GM21528 (cell line): ENCODE measurements at regions not wholly inside any gene's neighbourhood (a gene's known extent, or its start where the extent isn't known, plus 50 kb on each side); places are given as distances from the start of the nearest gene placed in this dataset.
"Not testable (repeated sequence)": the region's sequence is repeated elsewhere in the genome, so short reads cannot be mapped to it uniquely, and the experiment has no call there.

ENCODE experiments used
- ATAC-seq: cut with Tn5 transposase; IDR thresholded peaks from one replicate; pipeline ENCODE4 v1.9.1; 2021; ENCODE audit warnings: mild to moderate bottlenecking, moderate library complexity; ENCODE audit not compliant: unreplicated experiment, low FRiP score

DNA sequence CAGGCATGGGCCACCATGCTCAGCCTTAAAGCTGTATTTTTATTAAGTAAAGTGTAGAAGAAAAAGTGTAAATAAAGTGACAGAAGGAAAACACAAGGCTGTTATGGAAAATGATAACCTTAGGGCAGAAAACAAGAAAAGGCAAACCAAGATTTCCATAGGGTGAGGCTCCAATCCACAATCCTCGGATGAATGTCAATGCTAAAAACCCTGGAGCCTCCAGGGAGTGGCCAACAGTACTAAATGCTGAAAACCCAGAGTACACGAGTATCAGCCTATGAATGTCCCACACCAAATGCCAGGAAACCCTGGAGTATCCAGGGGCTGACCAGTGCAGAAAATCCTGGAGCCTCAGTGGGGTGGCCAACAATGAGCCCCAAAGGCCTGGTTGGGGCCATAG lies 292.6 kb downstream of the RPIA start:
- not testable (repeated sequence) for ATAC-seq

- ATAC-seq, result not testable (repeated sequence)
Measured at GRCh38 chr2:88986721-88987330, 295.4 kb downstream of the RPIA start.

DNA sequence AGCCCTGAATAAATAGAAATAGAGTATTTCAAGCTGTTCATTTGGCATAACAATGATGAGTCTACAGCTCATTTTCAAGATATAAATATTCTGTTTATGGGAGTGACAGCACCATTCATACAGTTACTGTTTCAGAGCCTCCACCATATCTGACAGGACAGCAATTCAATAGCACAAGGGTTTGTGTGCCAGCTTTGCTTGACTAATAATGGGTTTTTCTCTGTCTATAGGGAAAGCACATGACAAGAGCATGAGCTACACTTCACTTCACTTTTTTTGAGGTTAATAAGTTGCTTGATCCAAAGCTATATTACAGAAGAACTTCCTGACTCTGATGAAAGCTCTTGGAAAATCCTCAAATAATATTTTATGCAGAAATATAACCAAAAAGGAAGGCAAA lies 297.1 kb downstream of the RPIA start:
- not testable (repeated sequence) for ATAC-seq

DNA sequence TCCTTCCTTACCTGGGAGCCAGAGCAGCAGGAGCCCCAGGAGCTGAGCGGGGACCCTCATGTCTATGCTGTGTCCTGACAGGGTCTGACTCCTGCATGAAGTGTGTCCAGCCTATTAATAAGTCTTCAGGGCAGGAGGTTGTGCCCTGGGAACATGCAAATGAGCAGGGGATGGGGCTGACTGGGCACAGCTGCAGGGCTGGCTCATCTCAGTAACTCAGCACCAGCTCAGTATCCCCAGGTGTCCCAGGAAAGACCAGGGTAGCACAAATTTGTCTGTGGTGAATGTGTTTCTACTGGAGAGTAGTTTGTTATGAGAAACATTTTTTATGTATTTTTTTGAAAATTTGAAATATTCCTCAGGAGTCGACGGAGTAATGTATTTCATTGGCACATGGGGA lies 301.3 kb downstream of the RPIA start:
- ATAC-seq, result not testable (repeated sequence)

- not testable (repeated sequence) for ATAC-seq
Measured at GRCh38 chr2:88994856-88995255, 303.4 kb downstream of the RPIA start.

- not testable (repeated sequence) for ATAC-seq
Measured at GRCh38 chr2:88996588-88996987, 305.1 kb downstream of the RPIA start.

DNA sequence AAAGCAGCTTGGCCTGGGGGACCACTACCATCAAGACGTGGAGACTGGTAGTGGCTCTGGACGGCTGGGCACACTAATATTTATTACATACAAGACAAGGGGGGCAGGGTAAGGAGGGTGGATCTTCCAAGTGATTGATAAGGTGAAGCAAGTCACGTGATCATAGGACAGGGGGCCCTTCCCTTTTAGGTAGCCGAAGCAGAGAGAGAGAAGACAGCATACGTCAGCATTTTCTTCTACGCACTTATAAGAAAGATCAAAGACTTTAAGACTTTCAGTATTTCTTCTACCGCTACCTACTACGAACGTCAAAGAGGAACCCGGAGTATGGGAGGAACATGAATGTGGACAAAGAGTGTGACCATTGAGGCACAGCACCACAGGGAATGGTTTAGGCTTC lies 307.9 kb downstream of the RPIA start:
- ATAC-seq, result no peak

- no peak for ATAC-seq
Measured at GRCh38 chr2:89000235-89000634, 308.8 kb downstream of the RPIA start.

GRCh38 chr2:89004238-89004637 lies 312.8 kb downstream of the RPIA start:
- ATAC-seq, result not testable (repeated sequence)

DNA sequence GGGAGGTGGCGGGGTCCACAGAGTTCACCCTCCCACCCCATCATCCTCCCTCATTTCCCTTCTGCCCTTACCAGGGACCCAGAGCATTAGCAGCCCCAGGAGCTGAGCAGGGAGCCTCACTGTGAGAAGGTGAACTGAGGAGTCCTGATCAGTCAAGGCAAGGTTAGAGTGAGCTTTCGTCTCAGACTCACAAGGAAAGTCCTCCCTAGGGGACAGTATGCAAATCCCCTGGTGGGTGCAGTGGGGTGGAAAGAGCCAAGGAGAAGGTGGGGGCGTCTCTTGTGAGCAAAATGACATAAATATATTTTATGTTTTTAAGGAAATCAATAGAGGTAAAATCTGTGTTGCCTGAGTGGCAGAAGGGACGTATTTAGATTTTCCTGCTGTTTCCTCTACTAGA lies 329.1 kb downstream of the RPIA start:
- not testable (repeated sequence) for ATAC-seq

DNA sequence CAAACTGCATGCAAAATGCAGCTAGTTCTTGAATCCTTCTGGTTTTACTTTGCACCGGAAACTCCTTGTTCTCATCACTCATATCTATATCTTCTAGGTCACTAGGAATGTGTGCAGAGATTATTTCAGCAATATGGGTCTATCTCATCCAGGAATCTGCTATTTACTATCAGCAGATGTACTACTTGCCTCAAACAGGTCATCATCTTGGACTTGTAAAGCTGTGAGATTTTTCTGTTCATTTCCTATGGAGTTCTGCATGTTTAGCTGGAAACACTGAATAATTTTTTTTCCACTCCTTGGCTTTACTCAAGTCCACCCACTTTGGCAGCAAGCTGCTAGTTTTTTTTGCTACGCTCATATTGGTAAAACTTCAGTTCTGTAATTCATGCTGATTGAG lies 334.8 kb downstream of the RPIA start:
- ATAC-seq, result not testable (repeated sequence)

- ATAC-seq, result not testable (repeated sequence)
Measured at GRCh38 chr2:89027115-89027514, 335.6 kb downstream of the RPIA start.

DNA sequence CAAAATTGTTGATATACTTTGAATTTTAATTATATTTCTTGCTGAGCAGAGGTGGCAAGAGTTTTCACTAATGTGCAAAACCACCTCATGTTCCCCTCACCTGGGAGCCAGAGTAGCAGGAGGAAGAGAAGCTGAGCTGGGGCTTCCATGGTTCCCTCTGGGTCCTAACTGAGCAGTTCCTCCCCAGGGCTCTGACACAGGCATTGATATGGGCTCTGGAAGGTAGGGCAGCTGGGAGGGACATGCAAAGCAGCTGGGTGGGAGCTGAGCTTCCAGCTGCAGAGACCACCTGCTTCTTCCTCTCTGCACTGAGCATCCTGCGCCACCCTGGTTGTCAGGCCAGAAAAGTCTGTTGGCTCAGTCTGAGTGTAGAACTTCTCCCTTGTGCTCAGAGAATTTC lies 336.1 kb downstream of the RPIA start:
- ATAC-seq, result not testable (repeated sequence)

GRCh38 chr2:89029257-89029656 lies 337.8 kb downstream of the RPIA start:
- not testable (repeated sequence) for ATAC-seq

GRCh38 chr2:89048138-89049066 lies 356.9 kb downstream of the RPIA start:
- ATAC-seq, result not testable (repeated sequence)

DNA sequence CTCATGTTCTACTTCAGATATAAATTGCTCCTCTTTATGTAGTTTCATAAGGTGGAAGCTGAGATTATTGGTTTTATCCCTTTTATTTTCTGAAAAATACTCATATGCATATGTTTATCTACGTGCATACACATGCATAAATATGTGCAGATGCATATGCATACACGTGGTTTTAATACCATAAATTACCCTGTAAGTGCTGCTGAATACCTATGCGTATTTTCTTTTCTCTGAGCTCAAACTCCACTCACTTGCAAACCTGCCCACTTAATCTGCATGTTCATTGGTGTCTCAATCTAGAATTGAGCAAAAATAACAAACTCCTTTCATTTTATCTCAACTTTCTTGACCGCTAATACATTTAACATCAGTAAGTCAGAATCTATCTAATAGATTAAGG lies 367.1 kb downstream of the RPIA start:
- not testable (repeated sequence) for ATAC-seq

GRCh38 chr2:89061174-89061573 lies 369.7 kb downstream of the RPIA start:
- ATAC-seq, result not testable (repeated sequence)

DNA sequence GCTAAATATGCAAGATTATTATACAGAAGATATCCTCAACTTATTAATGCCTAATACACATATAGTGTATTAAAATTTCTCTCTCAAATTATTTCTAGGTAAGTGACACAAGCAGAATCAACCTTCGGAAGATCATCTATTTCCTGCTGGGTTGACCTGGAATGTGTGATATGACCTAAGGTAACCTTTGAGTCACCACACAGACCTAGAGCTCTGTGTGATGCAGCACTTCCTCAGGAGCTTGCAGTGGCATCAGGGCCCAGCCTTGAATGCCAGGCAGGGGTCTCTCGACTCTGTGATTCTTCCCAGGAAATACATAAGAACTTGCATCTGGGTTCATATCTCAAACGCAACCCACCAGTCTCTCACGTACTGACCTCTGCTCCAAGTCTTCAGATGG lies 385.3 kb downstream of the RPIA start:
- ATAC-seq, result not testable (repeated sequence)

- ATAC-seq, result not testable (repeated sequence)
Measured at GRCh38 chr2:89092911-89093310, 401.4 kb downstream of the RPIA start.

DNA sequence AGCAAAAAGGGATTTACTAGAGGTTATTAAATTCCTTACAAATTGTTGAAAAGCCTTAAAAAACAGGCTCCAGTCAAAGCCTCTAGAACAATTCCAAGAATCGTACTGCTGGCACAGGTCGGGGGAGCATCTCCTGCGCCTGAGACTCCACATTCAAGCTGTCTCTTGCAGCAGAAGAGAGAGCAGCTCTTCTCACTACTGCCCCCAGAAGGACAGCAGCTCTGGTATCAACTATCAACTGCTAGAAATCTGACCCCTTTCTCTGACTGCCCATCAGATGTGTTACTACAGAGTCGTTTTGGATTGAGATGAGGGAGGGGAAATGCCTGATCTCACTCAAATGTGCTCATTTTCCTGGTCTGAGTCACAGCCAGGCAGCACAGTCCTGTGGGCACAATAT lies 403.6 kb downstream of the RPIA start:
- ATAC-seq, result not testable (repeated sequence)

DNA sequence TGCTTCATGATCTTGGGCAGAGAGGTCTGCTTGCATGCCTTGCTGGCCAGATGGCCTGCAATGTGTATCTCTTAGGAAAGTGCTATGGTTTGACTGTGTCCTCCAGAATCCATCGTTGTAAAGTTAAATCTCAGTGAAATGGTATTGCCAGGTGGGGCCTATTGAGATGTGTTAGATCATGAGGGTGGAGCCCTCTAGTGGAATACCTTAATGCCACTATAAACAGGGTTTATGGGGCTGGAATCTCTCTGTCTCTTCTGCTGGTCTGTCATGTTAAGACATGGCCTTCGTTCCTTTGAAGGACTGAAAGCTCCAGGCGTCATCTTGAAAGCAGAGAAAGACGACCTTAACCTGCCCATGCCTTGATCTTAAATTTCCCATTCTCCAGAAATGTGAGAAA lies 411.1 kb downstream of the RPIA start:
- ATAC-seq, result not testable (repeated sequence)
